ENCODE measurements at regions not wholly inside any gene's neighbourhood (a gene's known extent, or its start where the extent isn't known, plus 50 kb on each side); places are given as distances from the start of the nearest gene placed in this dataset.

DNA sequence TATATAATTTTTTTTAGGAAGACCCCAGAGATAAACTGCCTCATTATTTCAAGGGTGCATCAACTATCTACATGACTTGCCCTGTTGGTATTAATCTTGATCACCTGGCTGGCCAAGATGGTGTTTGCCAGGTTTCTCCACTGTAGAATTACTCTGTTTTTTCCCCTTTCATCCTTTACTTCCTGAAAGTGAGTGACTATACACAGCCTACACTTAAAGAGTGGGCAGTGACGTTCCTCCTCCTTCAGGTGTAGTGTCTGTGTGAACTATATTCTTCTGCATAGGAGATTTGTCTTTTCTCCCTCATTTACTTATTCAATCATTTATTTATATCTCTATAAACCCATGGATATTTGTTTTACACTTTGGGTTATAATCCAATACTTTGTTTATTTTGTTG, 246.7 kb downstream of the IRF8 start:
- Histone ChIP-seq H3K4me3 (no peak overlapping the region), H3K9me3 (no peaks in the 10 kb centered on the region), H3K27me3 (peaks cover 0 to 1% of the 10 kb centered on the region in 2 donors), H3K27ac (no peak overlapping the region), H3K36me3 (no peaks in the 10 kb centered on the region), H3K4me1 (no peaks in the 10 kb centered on the region)
- TF ChIP-seq, protein P1, sequence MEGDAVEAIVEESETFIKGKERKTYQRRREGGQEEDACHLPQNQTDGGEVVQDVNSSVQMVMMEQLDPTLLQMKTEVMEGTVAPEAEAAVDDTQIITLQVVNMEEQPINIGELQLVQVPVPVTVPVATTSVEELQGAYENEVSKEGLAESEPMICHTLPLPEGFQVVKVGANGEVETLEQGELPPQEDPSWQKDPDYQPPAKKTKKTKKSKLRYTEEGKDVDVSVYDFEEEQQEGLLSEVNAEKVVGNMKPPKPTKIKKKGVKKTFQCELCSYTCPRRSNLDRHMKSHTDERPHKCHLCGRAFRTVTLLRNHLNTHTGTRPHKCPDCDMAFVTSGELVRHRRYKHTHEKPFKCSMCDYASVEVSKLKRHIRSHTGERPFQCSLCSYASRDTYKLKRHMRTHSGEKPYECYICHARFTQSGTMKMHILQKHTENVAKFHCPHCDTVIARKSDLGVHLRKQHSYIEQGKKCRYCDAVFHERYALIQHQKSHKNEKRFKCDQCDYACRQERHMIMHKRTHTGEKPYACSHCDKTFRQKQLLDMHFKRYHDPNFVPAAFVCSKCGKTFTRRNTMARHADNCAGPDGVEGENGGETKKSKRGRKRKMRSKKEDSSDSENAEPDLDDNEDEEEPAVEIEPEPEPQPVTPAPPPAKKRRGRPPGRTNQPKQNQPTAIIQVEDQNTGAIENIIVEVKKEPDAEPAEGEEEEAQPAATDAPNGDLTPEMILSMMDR (IDR thresholded peaks at IDR 0.05): no peak
- ATAC-seq (no peak), DNase-seq (no peak)
- intact Hi-C loops (cut with DNase I): no loop called here

DNA sequence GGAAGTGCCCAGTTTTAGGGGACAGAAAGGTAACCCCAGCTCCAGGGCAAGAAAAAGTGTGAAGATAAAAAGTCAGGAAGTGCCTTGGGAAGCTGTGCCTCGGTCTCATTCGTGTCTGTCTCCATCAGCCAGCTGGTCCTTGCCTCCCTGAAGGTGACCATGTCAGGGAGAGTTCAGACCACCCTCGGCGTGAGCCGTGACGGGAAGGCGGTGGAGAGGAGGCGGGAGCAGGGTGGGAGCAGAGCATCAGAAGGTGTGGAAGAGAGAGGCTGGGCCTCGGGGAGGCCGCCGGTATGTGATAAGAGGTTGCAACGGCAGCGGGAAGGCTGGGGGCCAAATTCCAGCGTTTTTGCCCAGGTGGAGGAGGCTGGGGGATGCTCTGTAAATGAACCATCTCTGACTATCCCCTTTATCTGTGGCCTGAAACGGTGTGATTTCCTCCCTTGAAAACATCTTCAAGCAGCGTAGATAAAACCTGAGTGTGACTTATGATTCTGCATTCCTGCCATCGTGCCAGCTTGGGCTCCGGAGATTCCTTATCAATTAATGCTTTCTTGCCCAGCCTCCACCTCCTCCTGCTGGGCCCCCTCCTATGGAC, 251.8 kb downstream of the IRF8 start:
- intact Hi-C loops (cut with DNase I): no loop called here
- DNase-seq: peak in 1 of 4 donors; percentile 36
- Histone ChIP-seq H3K27me3 (peaks cover 0 to 33% of the 10 kb centered on the region in 2 donors), H3K27ac (peak overlapping the region; percentile 57 to 71), H3K36me3 (no peaks in the 10 kb centered on the region), H3K9me3 (no peaks in the 10 kb centered on the region), H3K4me1 (no peaks in the 10 kb centered on the region), H3K4me3 (no peak overlapping the region)
- TF ChIP-seq, protein P1 (IDR thresholded peaks at IDR 0.05): no peak
- ATAC-seq: no peak

DNA sequence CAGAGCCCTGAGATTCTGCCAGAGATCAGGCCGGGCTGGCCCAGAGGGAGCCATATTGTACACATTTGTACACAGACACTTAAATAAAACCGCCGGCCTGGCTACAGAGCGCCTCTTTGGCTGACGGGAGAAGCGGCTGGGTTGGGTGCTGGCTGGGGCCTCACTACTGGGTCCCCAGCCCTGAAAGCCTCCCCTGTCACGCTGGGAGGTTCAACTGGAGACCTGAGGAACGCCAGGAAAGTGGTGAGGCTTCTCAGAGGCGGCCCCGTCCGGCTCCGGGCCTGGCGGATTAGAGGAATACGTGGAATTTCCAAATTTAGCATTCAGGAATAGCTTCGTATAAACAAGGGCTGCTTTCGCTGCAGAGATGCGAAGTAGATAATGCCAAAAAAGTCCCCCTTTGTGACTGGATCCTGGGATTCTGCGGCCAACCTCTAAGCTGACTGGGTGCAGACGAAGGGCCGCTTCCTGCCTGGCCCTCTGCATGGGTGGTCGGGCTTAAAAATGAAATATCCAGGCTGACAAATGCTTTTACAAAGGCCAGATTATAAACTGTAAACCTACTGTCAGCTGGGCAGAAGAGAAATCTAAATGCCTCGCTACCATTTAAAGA, 252.4 kb downstream of the IRF8 start:
- peak overlapping the region; percentile 57 to 71 for H3K27ac ChIP-seq
- intact Hi-C loops (cut with DNase I): no loop called here

DNA sequence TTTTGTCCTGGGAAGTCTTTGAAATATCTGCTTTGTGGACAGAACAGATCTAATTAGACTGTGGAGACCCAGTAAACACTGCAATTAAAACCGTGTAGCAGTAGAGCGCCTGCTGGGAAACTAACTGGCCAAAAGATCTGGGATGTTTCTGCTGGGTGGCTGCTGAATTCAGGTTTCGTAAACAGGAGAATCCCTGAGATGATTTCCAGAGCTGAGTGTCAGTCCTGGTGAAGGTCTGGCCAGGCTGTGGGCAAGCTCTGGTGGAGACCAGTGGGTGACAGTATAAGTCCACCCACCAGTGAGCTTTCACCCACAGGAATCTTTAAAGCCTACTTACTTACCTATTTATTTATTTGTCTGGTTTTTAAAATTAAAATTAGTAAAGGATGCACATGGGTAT, 257.2 kb downstream of the IRF8 start:
- H3K9me3 ChIP-seq: no peaks in the 10 kb centered on the region
- TF ChIP-seq, protein P1 (IDR thresholded peaks at IDR 0.05): no peak
- H3K36me3 ChIP-seq: no peaks in the 10 kb centered on the region
- no peak overlapping the region for H3K27ac ChIP-seq
- peaks cover 0 to 42% of the 10 kb centered on the region in 2 donors for H3K27me3 ChIP-seq
- no peak overlapping the region for H3K4me3 ChIP-seq
- intact Hi-C loops (cut with DNase I): no loop called here
- no peaks in the 10 kb centered on the region for H3K4me1 ChIP-seq
- DNase-seq (no peak), ATAC-seq (no peak)

More for the DNA sequence above, 252.4 kb downstream of the IRF8 start:
- Histone ChIP-seq H3K36me3 (no peaks in the 10 kb centered on the region), H3K4me3 (no peak overlapping the region), H3K27me3 (peaks cover 0 to 37% of the 10 kb centered on the region in 2 donors), H3K4me1 (no peaks in the 10 kb centered on the region), H3K9me3 (no peaks in the 10 kb centered on the region)
- ATAC-seq: no peak
- TF ChIP-seq, protein P1 (IDR thresholded peaks at IDR 0.05): no peak
- DNase-seq: peak in 1 of 4 donors; percentile 55

DNA sequence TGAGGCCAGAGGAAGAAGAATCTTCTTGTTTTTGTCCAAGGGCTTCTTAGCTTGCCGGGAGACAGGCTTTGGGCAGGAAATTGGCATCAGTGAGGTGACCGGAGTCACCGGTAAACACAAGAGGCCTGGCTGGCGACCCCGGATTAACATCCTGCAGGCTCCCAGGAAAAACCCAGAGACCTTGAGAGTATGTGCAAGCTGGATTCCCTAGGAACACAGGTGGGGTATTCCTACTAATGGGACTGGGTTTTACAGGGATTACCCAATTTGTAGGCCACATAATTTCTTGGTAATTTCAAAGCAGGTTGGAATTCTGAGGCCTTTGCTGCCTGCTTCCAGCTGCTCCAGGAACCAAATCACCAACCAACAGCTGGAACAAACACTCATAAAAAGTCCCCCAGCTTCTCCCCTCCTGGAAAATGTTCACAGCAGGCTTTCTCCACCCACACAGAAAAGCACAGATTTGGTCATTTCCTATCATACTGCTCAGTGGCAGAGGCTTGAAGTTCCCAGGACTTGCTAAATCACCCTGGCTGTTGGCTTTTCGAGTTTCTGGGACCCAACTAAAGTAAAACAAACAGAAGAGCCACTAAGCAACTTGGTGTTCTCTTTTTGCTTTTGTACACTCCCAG, 258.8 kb downstream of the IRF8 start:
- Histone ChIP-seq H3K4me3 (no peak overlapping the region), H3K36me3 (no peaks in the 10 kb centered on the region), H3K27ac (peak overlapping the region in 1 of 2 donors; percentile 13), H3K4me1 (no peaks in the 10 kb centered on the region), H3K9me3 (no peaks in the 10 kb centered on the region), H3K27me3 (peaks cover 0 to 28% of the 10 kb centered on the region in 2 donors)
- intact Hi-C loops (cut with DNase I): no loop called here
- DNase-seq: peak in 1 of 4 donors; percentile 33
- ATAC-seq: no peak
- TF ChIP-seq, protein P1 (IDR thresholded peaks at IDR 0.05): no peak
